ENCODE measurements at regions not wholly inside any gene's neighbourhood (a gene's known extent, or its start where the extent isn't known, plus 50 kb on each side); places are given as distances from the start of the nearest gene placed in this dataset.
"Not testable (repeated sequence)": the region's sequence is repeated elsewhere in the genome, so short reads cannot be mapped to it uniquely, and the experiment has no call there.

DNA sequence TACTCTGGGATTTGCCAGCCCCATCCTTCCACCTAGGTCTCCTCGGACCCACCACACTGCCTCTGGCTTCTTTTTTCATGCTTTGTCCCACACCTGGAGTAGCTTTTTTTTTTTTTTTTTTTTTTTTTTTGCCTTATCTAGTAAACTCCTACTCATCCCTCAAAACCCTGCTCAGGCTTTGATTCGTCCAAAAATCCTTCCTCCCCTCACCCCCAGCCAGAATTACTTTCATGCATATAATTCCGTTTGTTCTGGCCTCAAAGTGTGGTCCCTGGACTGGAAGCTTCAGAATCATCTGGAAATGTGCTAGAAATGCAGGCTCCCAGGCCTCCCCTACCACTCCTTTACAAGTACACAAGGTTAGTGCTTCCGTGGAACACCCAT lies 320.1 kb downstream of the PTTG2 start:
- no peak for DNase-seq

DNA sequence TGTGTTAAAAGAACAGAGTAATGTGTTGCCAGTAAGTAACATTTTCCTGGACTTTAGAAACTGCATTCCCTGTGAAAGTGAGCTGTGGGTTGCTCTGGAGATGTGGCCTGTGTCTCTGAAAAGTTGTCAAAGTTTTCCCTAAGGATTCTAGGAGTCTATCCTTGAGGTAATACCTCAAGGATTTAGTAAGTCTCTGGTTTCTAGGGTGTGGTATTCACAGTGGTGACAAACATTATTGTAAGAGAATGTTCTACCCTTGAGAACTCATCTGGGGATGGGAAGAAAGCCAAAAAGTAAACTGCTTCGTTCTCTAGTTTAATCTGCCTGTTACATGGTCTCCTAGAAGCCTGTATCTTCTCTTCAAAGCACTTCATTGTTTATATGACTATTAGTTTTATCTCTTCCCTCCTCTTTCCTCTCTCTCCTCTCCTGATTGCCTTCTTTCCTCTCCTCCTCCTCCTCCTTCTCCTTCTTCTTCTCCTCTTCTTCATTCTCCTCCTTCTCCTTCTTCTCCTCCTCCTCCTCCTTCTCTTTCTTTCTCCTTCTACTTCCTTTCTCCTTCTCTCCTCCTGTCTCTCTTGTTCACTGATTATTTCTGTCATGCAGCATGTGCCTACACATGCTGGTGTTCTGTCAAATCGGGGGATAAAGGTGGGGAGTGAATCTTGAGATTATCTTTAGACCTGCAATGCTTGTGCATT lies 321.3 kb downstream of the PTTG2 start:
- no peak for DNase-seq

DNA sequence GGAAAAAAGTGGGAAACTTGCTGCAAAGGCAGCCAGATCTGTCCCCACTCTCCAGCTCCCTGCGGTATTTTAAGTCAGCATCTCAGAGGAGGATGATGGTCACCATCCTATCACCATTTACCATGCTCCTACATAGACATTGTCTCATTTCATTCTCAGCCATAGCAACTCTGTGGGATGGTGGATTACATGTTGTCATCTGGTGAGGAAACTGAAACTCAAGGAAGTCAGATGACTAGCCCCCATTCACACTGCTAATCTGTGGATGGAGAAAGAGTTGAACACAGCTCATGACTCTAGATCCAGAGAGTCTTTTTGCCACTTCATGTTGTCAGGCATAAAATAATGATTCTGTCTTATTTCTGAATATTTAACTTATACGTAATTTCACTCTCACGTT lies 323.5 kb downstream of the PTTG2 start:
- DNase-seq: no peak

GRCh38 chr4:38284294-38285030 lies 324.3 kb downstream of the PTTG2 start:
- no peak for DNase-seq

DNA sequence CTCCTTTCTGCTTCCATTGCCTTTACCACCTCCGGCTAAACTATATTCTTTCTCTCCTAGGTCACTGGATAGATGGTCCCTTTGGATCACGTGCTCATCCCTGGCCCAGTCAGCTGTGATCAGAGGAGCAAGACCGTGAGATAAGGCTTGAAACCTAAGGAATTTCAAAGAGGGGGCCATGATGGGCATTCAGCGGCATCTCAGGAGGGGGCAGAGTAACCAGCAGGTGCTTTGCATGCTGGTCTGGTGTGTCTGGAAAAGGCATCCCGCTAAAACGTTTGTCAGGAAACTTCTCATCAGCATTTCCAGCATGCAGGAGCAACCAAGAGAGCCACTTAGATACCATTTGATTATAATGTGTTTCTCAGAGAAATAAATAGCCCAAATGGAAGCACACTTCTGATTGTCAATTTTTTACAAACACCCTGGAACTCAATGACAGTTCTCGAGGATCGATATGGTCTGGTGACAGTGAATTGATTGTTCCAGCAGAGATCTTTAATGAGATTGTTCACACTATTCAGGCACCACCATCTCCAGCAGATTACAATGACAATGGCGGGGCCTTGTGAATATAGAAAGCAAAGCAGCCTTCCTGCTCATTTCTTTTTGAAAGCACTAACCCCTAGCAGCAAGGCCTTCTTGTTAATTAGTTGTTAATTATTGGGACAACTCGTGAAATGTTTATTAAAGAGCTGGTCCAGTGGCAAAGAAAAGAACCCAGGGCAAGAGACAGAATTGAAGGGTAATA lies 327.1 kb downstream of the PTTG2 start:
- DNase-seq: no peak

GRCh38 chr4:38289553-38289952 lies 329.4 kb downstream of the PTTG2 start:
- no peak for DNase-seq

- no peak for DNase-seq
Measured at GRCh38 chr4:38290366-38290765, 330.2 kb downstream of the PTTG2 start.

DNA sequence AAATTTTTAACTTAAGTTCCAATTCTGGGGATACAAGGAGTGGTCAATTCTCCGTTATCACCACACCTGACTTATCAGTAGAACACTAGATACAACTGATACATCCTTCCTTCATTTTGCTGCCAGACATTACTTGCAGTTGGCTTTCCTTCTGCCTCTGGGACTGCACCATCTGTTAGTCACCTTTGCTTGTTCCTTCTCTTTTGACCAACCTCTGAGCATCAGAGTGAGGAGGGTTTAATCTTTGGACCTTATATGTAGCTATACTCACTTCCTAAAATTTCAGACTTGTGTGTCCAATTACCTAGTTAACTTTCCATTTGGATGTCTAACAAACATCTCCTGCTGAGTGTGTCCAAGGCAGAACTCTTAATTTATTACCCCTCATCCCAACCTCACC lies 330.7 kb downstream of the PTTG2 start:
- DNase-seq: no peak

GRCh38 chr4:38292529-38292928 lies 332.3 kb downstream of the PTTG2 start:
- no peak for DNase-seq

- no peak for DNase-seq
Measured at GRCh38 chr4:38294238-38294637, 334.0 kb downstream of the PTTG2 start.

GRCh38 chr4:38297061-38297460 lies 336.9 kb downstream of the PTTG2 start:
- no peak for DNase-seq

DNA sequence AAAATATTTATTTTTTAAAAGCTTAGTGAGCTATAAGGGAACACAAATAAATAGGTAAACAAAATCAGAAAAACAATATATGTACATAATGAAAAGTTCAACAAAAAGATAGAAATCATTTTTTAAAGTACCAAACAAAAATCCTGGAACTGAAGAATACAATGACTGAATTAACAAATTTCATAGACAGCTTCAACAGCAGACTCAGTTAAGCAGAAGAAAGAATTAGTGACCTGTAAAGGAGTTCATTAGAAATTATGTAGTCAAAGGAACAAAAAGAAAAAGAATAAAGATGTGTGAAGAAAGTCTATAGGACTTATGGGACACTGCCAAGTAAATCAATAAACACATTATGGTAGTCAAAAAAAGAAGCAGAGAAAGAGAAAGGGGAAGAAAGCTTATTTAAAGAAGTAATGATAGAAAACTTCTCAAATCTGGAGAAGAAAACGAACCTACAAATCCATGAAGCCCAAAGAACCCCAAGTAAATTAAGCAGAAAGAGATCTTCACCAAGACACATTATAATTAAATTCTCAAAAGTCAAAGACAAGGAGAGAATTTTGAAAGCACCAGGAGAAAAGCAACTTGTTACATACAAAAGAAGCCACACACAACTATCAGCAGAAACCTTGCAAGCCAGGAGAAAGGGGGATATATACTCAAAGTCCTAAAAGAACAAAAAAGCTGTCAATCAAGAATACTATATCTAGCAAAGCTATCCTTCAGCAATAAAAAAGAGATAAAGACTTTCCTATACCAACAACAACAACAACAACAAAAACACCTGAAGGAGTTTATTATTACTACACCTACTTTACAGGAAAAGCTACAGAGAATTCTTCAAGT lies 338.9 kb downstream of the PTTG2 start:
- no peak for DNase-seq

DNA sequence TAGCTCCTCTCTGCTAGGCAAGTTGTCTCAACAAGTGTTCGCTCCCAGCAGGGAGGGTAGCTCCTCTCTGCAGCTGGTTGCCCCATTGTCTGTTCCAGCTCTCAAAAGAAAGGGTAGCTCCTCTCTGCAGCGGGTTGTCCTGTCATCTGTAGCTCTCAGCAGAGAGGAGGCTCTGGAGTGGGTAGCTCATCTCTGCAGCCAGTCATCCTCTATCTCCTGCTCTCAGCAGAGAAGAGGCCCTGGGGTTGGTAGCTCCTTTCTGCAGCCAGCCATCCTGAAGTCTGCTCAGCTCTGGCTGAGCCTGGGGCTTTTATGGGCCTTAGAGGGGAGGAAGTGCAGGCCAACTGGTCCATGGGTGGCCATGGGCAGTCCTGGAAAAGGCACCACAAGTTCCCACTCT lies 342.7 kb downstream of the PTTG2 start:
- no peak for DNase-seq

DNA sequence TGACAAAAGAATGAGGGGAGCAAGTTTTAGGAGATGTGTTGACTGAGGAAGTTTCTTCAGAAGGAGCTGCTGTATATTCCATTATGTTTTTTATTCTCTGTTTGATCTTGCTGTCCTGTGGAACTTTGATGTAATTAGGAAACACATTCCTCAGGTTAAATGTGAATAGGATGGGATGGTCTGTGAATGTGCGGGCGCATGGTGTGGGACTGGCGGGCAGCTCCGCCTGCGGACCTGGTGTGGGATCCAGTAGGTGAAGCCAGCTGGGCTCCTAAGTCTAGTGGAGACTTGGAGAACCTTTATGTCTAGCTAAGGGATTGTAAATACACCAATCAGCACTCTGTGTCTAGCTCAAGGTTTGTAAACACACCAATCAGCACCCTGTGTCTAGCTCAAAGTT lies 344.3 kb downstream of the PTTG2 start:
- not testable (repeated sequence) for DNase-seq

DNA sequence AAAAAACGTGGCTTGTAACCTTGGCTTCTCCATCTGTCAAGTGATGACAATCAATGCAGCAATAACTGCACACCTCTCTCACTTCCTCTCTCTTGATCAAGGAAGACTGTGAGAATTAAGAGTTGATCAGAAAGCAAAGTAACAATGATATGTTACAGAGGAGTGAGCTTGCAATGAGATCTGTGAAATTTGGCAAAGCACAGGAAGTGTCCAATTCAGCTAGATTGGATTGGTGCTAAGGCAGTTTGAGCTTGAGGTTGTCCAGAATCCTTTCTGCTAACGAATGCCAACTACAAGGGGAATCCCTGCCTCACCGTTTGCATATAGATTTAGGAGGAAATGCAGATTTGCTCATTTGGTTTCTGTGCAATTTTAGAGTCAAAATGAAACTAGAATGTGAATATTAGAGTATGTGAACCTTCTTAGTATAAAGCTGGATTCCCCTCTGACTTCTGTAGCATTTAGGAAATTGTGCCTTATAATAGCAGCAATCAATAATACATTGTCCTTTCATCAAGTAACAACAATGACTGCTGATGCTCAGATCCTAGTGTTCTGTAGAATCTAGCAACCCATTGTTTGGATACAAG lies 346.4 kb downstream of the PTTG2 start:
- DNase-seq: no peak

DNA sequence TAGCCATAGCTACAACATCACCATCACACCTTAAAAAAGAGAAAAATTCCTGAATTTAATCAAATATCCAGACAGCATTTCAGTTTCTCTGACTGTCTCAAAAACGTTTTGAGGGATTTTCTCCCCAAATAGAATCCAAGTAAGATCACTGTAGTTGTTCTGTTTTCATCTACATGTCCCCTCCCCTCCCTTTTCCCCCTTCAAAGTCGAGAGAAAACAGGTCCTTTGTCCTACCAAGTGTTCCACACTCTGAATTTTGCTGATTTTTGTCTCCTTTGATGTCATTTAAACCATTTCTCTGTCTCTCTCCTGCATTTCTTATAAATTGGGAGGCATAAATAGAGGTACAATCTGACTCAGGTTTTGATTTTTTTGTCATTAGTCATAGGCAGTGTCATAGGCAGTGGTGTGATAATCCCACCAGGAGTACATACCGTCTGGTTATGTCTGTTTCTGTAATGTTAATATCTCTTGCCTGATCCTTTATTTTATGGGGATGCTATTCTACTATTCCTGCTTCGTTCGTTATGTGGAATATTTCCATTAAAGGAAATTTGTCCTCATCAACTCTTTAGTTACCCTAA lies 348.6 kb downstream of the PTTG2 start:
- no peak for DNase-seq

- DNase-seq: no peak
Measured at GRCh38 chr4:38309471-38309870, 349.3 kb downstream of the PTTG2 start.

- peak; percentile 42 to 47 for DNase-seq
Measured at GRCh38 chr4:38310446-38311043, 350.3 kb downstream of the PTTG2 start.

DNA sequence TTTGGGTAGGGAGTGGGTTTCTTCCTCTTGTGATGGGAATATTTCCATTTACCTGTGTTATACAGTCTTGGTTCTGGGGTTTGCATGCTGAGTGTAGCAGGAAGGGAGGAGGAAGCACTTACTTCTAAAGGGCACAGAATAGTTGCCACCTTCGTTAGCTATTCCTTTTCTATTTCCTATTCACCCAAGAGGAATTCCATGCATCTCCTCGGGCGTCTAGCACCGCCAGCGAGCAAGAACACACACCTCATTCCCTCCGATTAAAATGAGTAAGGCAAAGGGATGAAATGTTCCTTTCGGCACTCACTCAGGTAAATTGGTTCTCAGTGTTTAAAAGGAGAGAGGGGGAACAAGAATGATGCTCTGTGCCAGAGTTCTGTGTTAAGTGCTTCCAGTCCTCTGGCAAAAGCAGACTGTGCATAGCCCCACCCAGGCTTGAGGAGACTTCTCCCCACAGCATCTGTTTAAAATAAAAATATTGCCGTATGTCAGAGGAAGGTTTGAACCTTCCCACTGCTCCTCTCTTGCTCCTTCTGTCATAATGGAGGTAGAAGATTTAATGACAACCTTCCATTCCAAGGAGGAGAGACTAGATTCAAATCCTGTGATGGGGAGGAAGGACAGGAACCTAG lies 351.4 kb downstream of the PTTG2 start:
- no peak for DNase-seq

DNA sequence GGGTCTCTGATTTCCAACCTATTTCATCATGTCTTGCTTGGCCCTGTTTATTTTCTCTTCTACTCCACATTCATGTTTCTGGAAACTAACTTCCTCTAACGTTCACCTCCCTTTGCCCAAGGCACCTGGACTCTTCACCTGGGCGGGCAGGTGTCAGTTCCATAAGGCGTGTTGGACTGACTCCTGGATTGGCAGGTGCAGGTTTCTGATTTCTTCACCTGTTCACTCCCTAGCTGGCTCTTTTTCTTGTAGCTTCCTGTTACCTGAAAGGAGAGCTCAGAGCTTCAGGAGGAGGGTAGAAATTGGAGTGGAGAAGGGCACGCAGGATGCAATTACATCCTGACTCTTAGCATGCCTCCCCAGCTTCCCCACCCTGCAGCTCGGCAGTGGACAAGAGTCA lies 350.8 kb upstream of the KLF3 start:
- DNase-seq: no peak

DNA sequence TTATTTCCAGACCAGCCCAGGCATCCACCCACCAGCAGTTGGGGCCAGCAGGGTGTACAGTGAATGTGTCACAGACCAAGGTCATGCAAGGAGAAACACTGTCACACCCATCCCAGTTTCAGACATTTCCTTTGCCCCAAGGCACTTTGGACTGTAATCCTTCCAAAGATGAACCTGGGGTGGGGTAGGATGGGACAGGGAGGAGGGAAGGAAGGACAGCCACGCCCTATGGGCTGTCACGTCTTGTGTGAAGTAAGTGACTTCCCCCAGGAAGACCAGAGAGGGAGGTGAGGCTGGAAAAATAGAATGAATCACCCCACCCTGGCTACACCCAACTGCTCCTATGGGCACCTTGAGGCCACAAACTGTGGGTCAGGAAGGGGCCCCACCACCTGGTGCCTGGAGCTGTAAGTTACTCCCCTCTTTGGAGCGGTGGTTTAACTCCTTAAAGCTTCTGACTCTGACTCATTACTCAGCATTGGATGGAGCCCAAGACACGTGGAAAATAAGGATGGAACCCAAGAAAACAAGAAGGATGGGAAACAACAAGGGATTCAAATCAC lies 349.9 kb upstream of the KLF3 start:
- DNase-seq: no peak
